ENCODE measurements at regions not wholly inside any gene's neighbourhood (a gene's known extent, or its start where the extent isn't known, plus 50 kb on each side); places are given as distances from the start of the nearest gene placed in this dataset.

GRCh38 chr2:2981000-2981399, 396.6 kb downstream of the EIPR1 start:
- TF ChIP-seq CTCF (IDR thresholded peaks at IDR 0.05; ENCODE audit: poor library complexity, severe bottlenecking): no peak
- no peak overlapping the region for H3K27ac ChIP-seq (ENCODE audit: poor library complexity, severe bottlenecking)
- H3K4me1 ChIP-seq (ENCODE audit: insufficient read depth, poor library complexity, severe bottlenecking): no peaks in the 10 kb centered on the region
- H3K36me3 ChIP-seq (ENCODE audit: low read depth): no peaks in the 10 kb centered on the region
- H3K4me3 ChIP-seq (ENCODE audit: severe bottlenecking): no peak overlapping the region
- no peaks in the 10 kb centered on the region for H3K9me3 ChIP-seq (ENCODE audit: severe bottlenecking)
- DNase-seq (ENCODE audit: low spot score) (no peak), ATAC-seq (ENCODE audit: low read depth) (no peak)
- H3K27me3 ChIP-seq (ENCODE audit: insufficient read depth, poor library complexity, severe bottlenecking): no peaks in the 10 kb centered on the region

- Histone ChIP-seq H3K27me3 (ENCODE audit: insufficient read depth, poor library complexity, severe bottlenecking) (no peaks in the 10 kb centered on the region), H3K36me3 (ENCODE audit: low read depth) (no peaks in the 10 kb centered on the region), H3K4me3 (ENCODE audit: severe bottlenecking) (no peak overlapping the region), H3K27ac (ENCODE audit: poor library complexity, severe bottlenecking) (no peak overlapping the region), H3K9me3 (ENCODE audit: severe bottlenecking) (no peaks in the 10 kb centered on the region), H3K4me1 (ENCODE audit: insufficient read depth, poor library complexity, severe bottlenecking) (no peaks in the 10 kb centered on the region)
- TF ChIP-seq CTCF (IDR thresholded peaks at IDR 0.05; ENCODE audit: poor library complexity, severe bottlenecking): no peak
- no peak for ATAC-seq (ENCODE audit: low read depth)
- no peak for DNase-seq (ENCODE audit: low spot score)
These were observed 402.6 kb downstream of the EIPR1 start for GRCh38 chr2:2974982-2975381.

GRCh38 chr2:2960441-2961133, 417.0 kb downstream of the EIPR1 start:
- no peaks in the 10 kb centered on the region for H3K4me1 ChIP-seq (ENCODE audit: insufficient read depth, poor library complexity, severe bottlenecking)
- no peaks in the 10 kb centered on the region for H3K9me3 ChIP-seq (ENCODE audit: severe bottlenecking)
- ATAC-seq (ENCODE audit: low read depth) (no peak), DNase-seq (ENCODE audit: low spot score) (no peak)
- no peak for TF ChIP-seq CTCF (IDR thresholded peaks at IDR 0.05; ENCODE audit: poor library complexity, severe bottlenecking)
- H3K27ac ChIP-seq (ENCODE audit: poor library complexity, severe bottlenecking): no peak overlapping the region
- H3K36me3 ChIP-seq (ENCODE audit: low read depth): no peaks in the 10 kb centered on the region
- H3K4me3 ChIP-seq (ENCODE audit: severe bottlenecking): no peak overlapping the region
- H3K27me3 ChIP-seq (ENCODE audit: insufficient read depth, poor library complexity, severe bottlenecking): no peaks in the 10 kb centered on the region

GRCh38 chr2:2950403-2950952, 427.1 kb downstream of the EIPR1 start:
- Histone ChIP-seq H3K36me3 (ENCODE audit: low read depth) (no peaks in the 10 kb centered on the region), H3K9me3 (ENCODE audit: severe bottlenecking) (no peaks in the 10 kb centered on the region), H3K4me1 (ENCODE audit: insufficient read depth, poor library complexity, severe bottlenecking) (no peaks in the 10 kb centered on the region), H3K27me3 (ENCODE audit: insufficient read depth, poor library complexity, severe bottlenecking) (no peaks in the 10 kb centered on the region), H3K27ac (ENCODE audit: poor library complexity, severe bottlenecking) (no peak overlapping the region), H3K4me3 (ENCODE audit: severe bottlenecking) (no peak overlapping the region)
- ATAC-seq (ENCODE audit: low read depth) (no peak), DNase-seq (ENCODE audit: low spot score) (no peak)
- TF ChIP-seq CTCF (IDR thresholded peaks at IDR 0.05; ENCODE audit: poor library complexity, severe bottlenecking): no peak

GRCh38 chr2:2947406-2947805, 430.2 kb downstream of the EIPR1 start:
- Histone ChIP-seq H3K36me3 (ENCODE audit: low read depth) (no peaks in the 10 kb centered on the region), H3K4me3 (ENCODE audit: severe bottlenecking) (no peak overlapping the region), H3K27me3 (ENCODE audit: insufficient read depth, poor library complexity, severe bottlenecking) (no peaks in the 10 kb centered on the region), H3K4me1 (ENCODE audit: insufficient read depth, poor library complexity, severe bottlenecking) (no peaks in the 10 kb centered on the region), H3K27ac (ENCODE audit: poor library complexity, severe bottlenecking) (no peak overlapping the region), H3K9me3 (ENCODE audit: severe bottlenecking) (no peaks in the 10 kb centered on the region)
- no peak for TF ChIP-seq CTCF (IDR thresholded peaks at IDR 0.05; ENCODE audit: poor library complexity, severe bottlenecking)
- DNase-seq (ENCODE audit: low spot score): no peak
- ATAC-seq (ENCODE audit: low read depth): no peak

Measured in RWPE2 (cell line).